ENCODE measurements at regions not wholly inside any gene's neighbourhood (a gene's known extent, or its start where the extent isn't known, plus 50 kb on each side); places are given as distances from the start of the nearest gene placed in this dataset.

DNA sequence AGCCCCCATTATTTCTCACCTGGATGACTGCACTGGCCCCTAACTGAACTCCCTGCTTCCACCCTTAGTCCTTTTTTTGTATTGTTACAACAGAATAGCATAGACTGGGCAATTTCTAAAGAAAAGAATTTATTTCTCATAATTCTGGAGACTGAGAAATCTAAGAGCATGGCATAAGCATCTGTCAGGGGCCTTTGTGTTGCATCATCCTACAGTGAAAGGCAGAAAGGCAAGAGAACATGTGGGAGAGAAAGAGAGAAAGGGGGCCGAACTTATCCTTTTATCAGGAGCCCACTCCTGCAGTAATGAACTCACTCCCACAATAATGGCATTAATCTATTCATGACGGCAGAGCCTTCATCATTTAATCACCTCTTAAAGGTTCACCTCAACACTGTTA, 122.1 kb downstream of the EFNB1 start:
- H3K9me3 Mint-ChIP-seq, result no peaks in the 10 kb centered on the region
- no peaks in the 10 kb centered on the region for H3K4me1 Mint-ChIP-seq (ENCODE audit: low read depth)
- no peak overlapping the region for H3K27ac Mint-ChIP-seq
- intact Hi-C loops (cut with micrococcal nuclease), result no loop called here
- H3K4me3 Mint-ChIP-seq (ENCODE audit: low read depth), result no peak overlapping the region
- H3K36me3 Mint-ChIP-seq (ENCODE audit: low read depth), result no peaks in the 10 kb centered on the region
- no peak for DNase-seq (ENCODE audit: low spot score)
- no peaks in the 10 kb centered on the region for H3K27me3 Mint-ChIP-seq (ENCODE audit: low read depth)

DNA sequence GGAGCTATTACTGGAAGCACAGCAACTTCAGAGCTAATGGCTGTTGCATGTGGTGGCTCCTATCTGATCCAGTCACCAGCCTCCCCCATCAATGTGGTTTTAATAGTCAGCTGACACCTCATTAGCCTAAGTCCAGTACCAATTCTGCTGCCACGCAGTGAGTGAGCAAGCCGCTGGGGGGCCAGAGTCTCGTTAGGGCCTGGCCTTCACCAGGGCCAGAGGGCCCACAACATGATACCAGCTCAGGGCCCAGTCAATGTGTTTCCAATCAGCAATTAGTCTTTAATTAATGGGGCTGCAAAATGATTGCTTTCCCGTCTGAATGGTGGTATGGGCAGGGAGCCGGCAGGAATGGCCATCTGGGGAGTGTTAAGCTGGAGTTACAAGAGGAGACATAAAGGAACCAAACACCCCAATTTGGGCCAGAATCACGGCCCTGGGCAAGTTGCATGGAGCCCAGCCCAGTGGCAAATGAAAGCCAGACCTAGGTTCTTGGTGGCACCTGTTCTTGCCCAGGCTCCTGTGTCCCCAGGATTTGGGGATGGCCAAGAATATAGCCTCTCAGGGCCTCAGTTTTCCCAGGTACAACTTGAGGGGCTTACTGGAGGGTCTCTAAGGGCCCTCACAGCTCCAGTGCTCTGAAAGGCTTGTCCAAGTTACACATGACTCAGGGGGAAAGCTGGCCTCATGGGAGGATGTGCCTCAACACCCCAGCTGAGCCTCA, 119.2 kb downstream of the EFNB1 start:
- Mint-ChIP-seq H3K4me3 (ENCODE audit: low read depth) (no peak overlapping the region), H3K27me3 (ENCODE audit: low read depth) (no peaks in the 10 kb centered on the region), H3K27ac (no peak overlapping the region), H3K9me3 (no peaks in the 10 kb centered on the region), H3K36me3 (ENCODE audit: low read depth) (no peaks in the 10 kb centered on the region), H3K4me1 (ENCODE audit: low read depth) (no peaks in the 10 kb centered on the region)
- DNase-seq (ENCODE audit: low spot score), result no peak
- intact Hi-C loops (cut with micrococcal nuclease), result no loop called here

DNA sequence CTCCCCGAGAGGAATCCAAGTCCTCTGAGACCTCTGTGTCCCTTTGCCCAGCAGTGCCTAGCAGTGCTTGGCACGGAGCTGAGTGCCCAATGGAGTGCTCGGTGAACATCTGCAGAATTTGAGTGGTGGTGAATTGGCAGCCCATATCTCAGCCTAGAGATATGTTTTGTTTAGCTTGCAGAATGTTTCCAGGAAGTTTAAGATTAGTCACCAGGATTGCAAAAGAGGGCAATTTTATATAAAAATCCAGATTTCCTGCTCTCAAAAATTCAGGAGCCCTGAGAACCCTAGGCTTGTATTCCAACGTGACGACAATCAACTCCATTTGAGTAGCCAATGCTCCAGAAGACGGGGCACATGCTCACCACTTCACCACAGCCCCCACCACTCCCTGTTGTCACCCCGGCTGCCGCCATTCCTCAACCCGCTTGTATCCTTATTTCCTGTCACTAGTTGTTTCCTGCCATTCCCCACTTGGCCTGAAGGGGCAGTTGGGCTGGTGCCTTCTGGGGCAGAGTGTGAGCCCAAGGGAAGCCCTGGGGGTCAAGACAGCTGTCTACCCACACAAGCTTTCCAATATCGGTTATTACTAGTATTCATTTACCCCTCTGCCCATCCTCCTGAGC, 116.9 kb downstream of the EFNB1 start:
- intact Hi-C loops (cut with micrococcal nuclease), result no loop called here
- H3K27me3 Mint-ChIP-seq (ENCODE audit: low read depth), result no peaks in the 10 kb centered on the region
- no peaks in the 10 kb centered on the region for H3K4me1 Mint-ChIP-seq (ENCODE audit: low read depth)
- DNase-seq (ENCODE audit: low spot score), result no peak
- no peak overlapping the region for H3K4me3 Mint-ChIP-seq (ENCODE audit: low read depth)
- H3K36me3 Mint-ChIP-seq (ENCODE audit: low read depth), result no peaks in the 10 kb centered on the region
- H3K9me3 Mint-ChIP-seq, result no peaks in the 10 kb centered on the region
- H3K27ac Mint-ChIP-seq, result no peak overlapping the region

DNA sequence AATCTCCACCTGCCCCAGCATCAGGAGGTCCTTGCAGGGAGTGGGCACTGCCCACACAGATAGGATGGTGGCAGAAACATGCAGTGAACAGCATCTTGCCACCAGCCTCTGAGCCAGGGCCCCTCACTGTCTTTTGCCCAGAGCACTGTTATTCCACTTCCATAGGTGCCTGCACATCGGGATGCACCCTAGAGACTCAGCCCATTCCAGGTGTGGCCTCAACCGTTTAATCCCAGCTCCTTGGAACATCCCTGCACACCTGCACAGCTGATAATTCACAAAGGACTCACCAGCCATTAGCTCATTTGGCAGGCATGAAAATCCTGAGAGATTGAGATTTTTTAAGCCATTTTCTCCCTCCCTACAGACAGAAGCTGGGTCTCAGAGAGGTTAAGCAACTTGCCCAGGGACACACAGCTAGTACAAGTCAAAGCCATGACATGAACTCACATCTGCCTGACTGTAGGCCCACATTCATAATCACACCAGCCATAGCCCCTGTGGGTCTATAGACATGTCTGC, 116.3 kb downstream of the EFNB1 start:
- Mint-ChIP-seq H3K27ac (no peak overlapping the region), H3K27me3 (ENCODE audit: low read depth) (no peaks in the 10 kb centered on the region), H3K4me1 (ENCODE audit: low read depth) (no peaks in the 10 kb centered on the region), H3K36me3 (ENCODE audit: low read depth) (no peaks in the 10 kb centered on the region), H3K9me3 (no peaks in the 10 kb centered on the region), H3K4me3 (ENCODE audit: low read depth) (no peak overlapping the region)
- DNase-seq (ENCODE audit: low spot score), result no peak
- intact Hi-C loops (cut with micrococcal nuclease), result no loop called here

DNA sequence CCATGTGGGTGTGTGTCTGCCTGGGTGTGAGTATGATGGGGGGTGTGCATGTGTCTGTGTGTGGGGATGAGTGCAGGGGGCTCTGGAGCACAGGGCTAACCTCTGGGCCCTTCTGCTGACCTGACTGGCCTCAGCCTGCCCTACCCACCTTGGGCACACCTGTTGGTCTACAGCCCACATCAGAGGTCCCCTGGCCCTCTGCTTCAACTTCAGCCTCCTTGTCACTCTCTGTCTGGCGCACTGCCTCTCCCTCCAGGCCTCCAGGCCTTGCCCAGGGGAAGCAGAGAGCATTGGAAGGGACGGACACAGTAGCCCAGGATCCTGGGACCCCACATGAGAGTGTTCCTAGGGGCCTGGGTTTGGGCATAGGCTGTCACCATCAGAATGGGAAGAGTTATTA, 115.4 kb downstream of the EFNB1 start:
- intact Hi-C loops (cut with micrococcal nuclease), result no loop called here
- Mint-ChIP-seq H3K4me3 (ENCODE audit: low read depth) (no peak overlapping the region), H3K27ac (no peak overlapping the region), H3K9me3 (no peaks in the 10 kb centered on the region), H3K36me3 (ENCODE audit: low read depth) (no peaks in the 10 kb centered on the region), H3K4me1 (ENCODE audit: low read depth) (no peaks in the 10 kb centered on the region), H3K27me3 (ENCODE audit: low read depth) (no peaks in the 10 kb centered on the region)
- no peak for DNase-seq (ENCODE audit: low spot score)

DNA sequence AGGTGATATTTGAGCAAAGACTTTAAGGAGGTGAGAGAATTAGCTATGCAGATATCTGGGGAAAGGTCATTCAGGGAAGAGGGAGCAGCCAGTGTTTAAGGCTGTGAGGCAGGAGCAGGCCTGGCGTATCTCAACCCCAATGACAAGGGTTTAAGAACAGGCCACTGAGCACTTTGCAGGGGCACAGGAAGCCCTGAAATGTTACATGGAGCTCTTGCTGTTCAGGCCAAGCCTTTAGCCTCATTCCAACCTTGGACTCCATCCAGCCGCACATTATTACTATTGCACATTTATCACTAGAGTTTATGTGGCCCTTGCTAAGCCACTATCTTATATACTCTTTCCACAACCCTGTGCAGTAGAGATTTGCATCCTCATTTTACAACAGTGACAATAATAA, 114.0 kb downstream of the EFNB1 start:
- Mint-ChIP-seq H3K9me3 (no peaks in the 10 kb centered on the region), H3K4me3 (ENCODE audit: low read depth) (no peak overlapping the region), H3K27me3 (ENCODE audit: low read depth) (no peaks in the 10 kb centered on the region), H3K4me1 (ENCODE audit: low read depth) (no peaks in the 10 kb centered on the region), H3K27ac (no peak overlapping the region), H3K36me3 (ENCODE audit: low read depth) (no peaks in the 10 kb centered on the region)
- DNase-seq (ENCODE audit: low spot score), result no peak
- intact Hi-C loops (cut with micrococcal nuclease), result no loop called here

DNA sequence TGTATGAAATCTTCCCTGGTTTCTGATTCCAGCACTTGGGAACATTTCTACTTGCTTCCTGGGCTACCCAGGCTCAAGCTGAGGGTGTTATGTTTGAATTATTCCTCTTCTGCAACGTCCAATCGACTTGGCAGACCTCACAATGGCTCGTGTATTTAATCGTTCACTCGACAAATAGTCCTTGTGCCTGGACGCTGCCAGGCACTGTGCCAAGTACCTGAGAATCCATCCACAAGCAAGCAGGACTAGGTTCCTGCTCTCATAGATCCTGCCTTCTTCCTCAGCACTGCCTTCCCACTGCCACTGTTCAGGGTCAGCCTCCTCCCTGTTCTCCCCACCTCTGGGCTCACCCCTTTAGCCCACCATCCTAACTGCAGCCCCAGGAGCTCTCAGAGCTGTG, 113.3 kb downstream of the EFNB1 start:
- Mint-ChIP-seq H3K36me3 (ENCODE audit: low read depth) (no peaks in the 10 kb centered on the region), H3K4me1 (ENCODE audit: low read depth) (no peaks in the 10 kb centered on the region), H3K27ac (no peak overlapping the region), H3K27me3 (ENCODE audit: low read depth) (no peaks in the 10 kb centered on the region), H3K9me3 (no peaks in the 10 kb centered on the region), H3K4me3 (ENCODE audit: low read depth) (no peak overlapping the region)
- DNase-seq (ENCODE audit: low spot score), result no peak
- intact Hi-C loops (cut with micrococcal nuclease), result no loop called here

DNA sequence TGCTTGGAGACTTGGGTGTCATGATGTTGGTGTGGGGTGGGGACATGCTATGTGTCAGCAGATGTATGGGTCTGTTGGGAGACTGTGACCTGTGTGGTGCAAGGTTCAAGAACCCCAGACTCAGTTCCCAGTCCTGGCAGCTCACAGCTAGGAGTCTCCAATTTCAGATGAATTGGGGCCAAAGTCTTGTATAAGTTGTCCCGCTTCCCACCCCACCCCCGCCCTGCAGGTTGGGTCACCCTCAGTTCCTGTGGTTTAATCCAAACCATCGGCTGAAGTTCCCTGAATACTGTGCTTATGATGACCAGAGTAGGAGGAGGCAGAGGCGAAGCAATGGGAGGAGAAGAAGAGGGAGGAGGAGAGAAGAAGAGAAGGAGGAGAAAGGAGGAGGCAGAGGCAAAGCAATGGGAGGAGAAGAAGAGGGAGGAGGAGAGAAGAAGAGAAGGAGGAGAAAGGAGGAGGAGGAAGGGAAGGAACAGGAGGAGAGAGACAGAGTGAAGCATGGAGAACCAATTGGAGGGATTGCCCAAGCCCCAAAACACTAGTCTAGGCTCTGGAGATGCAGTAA, 112.6 kb downstream of the EFNB1 start:
- Mint-ChIP-seq H3K27ac (no peak overlapping the region), H3K4me3 (ENCODE audit: low read depth) (no peak overlapping the region), H3K36me3 (ENCODE audit: low read depth) (no peaks in the 10 kb centered on the region), H3K27me3 (ENCODE audit: low read depth) (no peaks in the 10 kb centered on the region), H3K4me1 (ENCODE audit: low read depth) (no peaks in the 10 kb centered on the region), H3K9me3 (no peaks in the 10 kb centered on the region)
- no peak for DNase-seq (ENCODE audit: low spot score)
- intact Hi-C loops (cut with micrococcal nuclease), result no loop called here

DNA sequence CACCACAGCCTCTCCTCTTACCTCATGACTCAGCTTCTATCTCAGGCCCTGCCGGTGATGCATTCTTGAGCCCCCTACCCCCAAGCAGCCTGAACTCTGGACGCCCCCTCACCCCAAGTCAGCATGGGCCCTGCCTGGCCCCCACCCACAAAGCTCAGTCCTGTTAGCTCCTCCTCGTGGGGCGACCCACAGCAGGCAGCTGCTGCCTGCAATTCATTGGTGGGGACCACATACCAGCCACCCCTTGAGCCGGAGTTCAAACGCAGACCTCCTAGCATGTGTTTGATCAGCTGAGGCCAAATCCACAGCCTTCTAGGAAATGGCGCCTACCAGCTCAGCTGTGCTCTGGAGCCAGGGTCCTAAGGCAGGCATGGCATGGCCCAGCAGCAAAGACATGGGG, 111.8 kb downstream of the EFNB1 start:
- no peak for DNase-seq (ENCODE audit: low spot score)
- H3K4me1 Mint-ChIP-seq (ENCODE audit: low read depth), result no peaks in the 10 kb centered on the region
- no peak overlapping the region for H3K4me3 Mint-ChIP-seq (ENCODE audit: low read depth)
- no peaks in the 10 kb centered on the region for H3K9me3 Mint-ChIP-seq
- H3K27ac Mint-ChIP-seq, result no peak overlapping the region
- no peaks in the 10 kb centered on the region for H3K27me3 Mint-ChIP-seq (ENCODE audit: low read depth)
- H3K36me3 Mint-ChIP-seq (ENCODE audit: low read depth), result no peaks in the 10 kb centered on the region
- intact Hi-C loops (cut with micrococcal nuclease), result no loop called here

DNA sequence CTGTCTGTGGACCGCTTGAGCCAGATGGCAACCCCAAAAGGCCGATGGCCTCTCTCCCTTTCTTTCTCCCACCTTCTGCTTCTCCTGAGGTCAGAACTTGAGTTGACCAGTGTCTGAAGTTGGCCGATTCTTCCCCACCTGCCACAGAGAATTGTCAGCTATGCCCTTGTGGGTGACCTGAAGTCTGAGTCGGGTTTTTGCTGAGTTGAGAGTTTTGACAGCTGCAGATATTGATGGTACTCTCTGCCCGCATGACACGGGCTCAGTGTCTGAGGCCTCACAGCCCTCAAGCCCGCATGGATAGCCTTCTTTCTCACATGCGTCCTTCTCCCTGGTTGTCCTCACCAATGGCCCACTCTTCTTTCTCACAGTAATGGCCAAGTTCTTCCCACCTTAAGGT, 111.0 kb downstream of the EFNB1 start:
- Mint-ChIP-seq H3K4me1 (ENCODE audit: low read depth) (no peaks in the 10 kb centered on the region), H3K4me3 (ENCODE audit: low read depth) (no peak overlapping the region)

DNA sequence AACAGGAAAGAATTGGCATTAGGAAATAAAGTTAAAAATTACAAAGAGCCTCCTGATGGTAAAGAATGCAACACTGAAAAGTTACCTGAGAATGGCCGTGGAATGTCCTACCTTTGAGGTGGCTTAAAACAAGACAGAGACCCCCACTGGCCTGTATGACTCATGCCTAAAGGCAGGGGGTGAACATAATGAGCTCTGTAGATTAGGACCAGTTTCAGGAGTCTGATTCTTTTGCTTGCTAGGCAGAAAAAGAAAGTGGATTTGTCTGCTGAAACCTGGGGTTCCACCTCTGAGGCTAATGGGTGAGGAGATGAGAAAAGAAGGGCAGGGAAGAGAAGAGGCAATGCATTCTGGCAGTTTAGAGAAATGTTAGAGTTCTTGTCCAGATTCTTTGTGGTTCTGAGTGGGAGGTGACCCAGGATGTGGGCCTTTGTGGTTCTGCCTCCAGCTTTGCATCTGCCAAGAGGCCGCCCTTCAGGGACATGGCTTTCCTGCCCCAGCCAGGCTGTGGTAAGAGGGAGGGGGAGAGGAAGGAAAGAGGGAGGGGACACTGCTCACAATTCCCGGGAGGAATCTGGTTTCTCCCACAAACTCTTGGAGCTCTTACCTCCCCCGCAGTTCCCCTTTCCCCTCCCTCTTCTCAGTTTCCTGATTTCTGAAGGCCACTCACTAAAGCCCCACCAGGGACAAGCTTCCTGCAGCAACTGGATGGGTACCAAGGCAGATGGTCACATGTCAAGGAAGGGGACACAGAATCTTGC, 109.6 kb downstream of the EFNB1 start:
- H3K4me1 Mint-ChIP-seq (ENCODE audit: low read depth), result no peaks in the 10 kb centered on the region
- no peak overlapping the region for H3K4me3 Mint-ChIP-seq (ENCODE audit: low read depth)
- no peak for DNase-seq (ENCODE audit: low spot score)
- H3K27me3 Mint-ChIP-seq (ENCODE audit: low read depth), result no peaks in the 10 kb centered on the region
- H3K9me3 Mint-ChIP-seq, result no peaks in the 10 kb centered on the region
- no peaks in the 10 kb centered on the region for H3K36me3 Mint-ChIP-seq (ENCODE audit: low read depth)
- no peak overlapping the region for H3K27ac Mint-ChIP-seq
- intact Hi-C loops (cut with micrococcal nuclease), result no loop called here

More for the DNA sequence above, 111.0 kb downstream of the EFNB1 start:
- no peak for DNase-seq (ENCODE audit: low spot score)
- Mint-ChIP-seq H3K27ac (no peak overlapping the region), H3K27me3 (ENCODE audit: low read depth) (no peaks in the 10 kb centered on the region), H3K36me3 (ENCODE audit: low read depth) (no peaks in the 10 kb centered on the region), H3K9me3 (no peaks in the 10 kb centered on the region)
- intact Hi-C loops (cut with micrococcal nuclease), result no loop called here

DNA sequence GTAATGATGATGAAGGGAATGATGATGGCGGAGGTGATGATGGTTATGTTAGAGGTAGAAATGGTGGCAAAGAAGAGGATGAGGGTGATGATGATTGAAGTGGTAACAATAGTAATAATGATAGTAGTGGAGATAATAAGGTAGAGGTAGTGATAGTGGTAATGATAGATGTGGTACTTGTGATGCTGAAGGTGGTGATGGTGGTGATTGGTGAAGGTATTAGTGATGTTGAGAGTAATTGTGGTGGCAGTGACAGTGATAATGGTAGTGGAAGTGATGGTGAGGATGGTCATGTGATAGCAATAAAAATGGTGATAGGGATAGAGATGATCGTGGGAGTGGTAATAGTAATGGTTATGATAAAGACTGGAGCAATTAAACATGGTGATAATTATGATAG, 108.8 kb downstream of the EFNB1 start:
- intact Hi-C loops (cut with micrococcal nuclease), result no loop called here

DNA sequence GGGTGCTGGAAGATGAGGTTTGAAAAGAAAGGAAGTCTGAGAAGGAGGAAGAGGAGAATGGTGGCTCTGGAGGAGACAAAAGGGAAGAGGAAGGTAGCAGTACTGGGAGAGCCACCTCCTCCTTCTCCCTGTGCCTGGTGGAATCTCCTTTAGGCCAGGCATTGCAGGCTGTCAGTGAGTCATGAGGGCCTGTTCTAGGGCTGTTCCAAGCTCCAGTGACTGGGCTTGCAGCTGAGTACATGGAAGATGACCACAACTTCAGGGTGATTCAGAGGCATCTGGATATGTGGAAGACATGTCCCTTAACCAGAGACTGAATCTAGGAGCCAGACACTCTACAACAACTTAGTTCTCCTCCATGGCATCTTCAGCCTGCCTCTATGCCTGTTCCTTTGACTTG, 107.8 kb downstream of the EFNB1 start:
- DNase-seq (ENCODE audit: low spot score), result no peak
- Mint-ChIP-seq H3K36me3 (ENCODE audit: low read depth) (no peaks in the 10 kb centered on the region), H3K4me1 (ENCODE audit: low read depth) (no peaks in the 10 kb centered on the region), H3K27ac (no peak overlapping the region), H3K9me3 (no peaks in the 10 kb centered on the region), H3K4me3 (ENCODE audit: low read depth) (no peak overlapping the region), H3K27me3 (ENCODE audit: low read depth) (no peaks in the 10 kb centered on the region)
- intact Hi-C loops (cut with micrococcal nuclease), result no loop called here

More for the DNA sequence above, 108.8 kb downstream of the EFNB1 start:
- H3K27me3 Mint-ChIP-seq (ENCODE audit: low read depth), result no peaks in the 10 kb centered on the region
- H3K36me3 Mint-ChIP-seq (ENCODE audit: low read depth), result no peaks in the 10 kb centered on the region
- H3K4me1 Mint-ChIP-seq (ENCODE audit: low read depth), result no peaks in the 10 kb centered on the region
- H3K9me3 Mint-ChIP-seq, result no peaks in the 10 kb centered on the region
- H3K4me3 Mint-ChIP-seq (ENCODE audit: low read depth), result no peak overlapping the region
- DNase-seq (ENCODE audit: low spot score), result no peak
- H3K27ac Mint-ChIP-seq, result no peak overlapping the region
